Natural killer cell (primary cell): ENCODE measurements at regions not wholly inside any gene's neighbourhood (a gene's known extent, or its start where the extent isn't known, plus 50 kb on each side); places are given as distances from the start of the nearest gene placed in this dataset.

ENCODE experiments used
- ATAC-seq, 3 donors: fragments of 150-1000 bp in 2 of 3; fragments of 200-7000 bp in 1 of 3; cut with Tn5 transposase; 1 replicate in 1 of 3; 2 replicates in 2 of 3; pipeline ENCODE4 v1.10.0; 2021; ENCODE audit warnings: mild to moderate bottlenecking in 2 of 3, moderate library complexity in 2 of 3
- DNase-seq, 2 donors: peaks; one replicate each; pipeline versions ENCODE4 v3.0.0 to v3.0.0-alpha.2; 2013 to 2021; ENCODE audit warnings: mixed read lengths in 1 of 2
- H3K27ac ChIP-seq: one replicate; pipeline ENCODE4 v1.5.1; 2013; ENCODE audit warnings: mild to moderate bottlenecking, low read length
- H3K27me3 ChIP-seq: one replicate; pipeline ENCODE4 v1.6.1; 2013; ENCODE audit warnings: low read length; ENCODE audit not compliant: control insufficient read depth, insufficient read depth
- H3K36me3 ChIP-seq: one replicate; pipeline ENCODE4 v1.6.1; 2013; ENCODE audit warnings: low read length; ENCODE audit not compliant: control insufficient read depth, insufficient read depth
- H3K4me1 ChIP-seq: one replicate; pipeline ENCODE4 v1.6.1; 2013; ENCODE audit warnings: low read length; ENCODE audit not compliant: control insufficient read depth, insufficient read depth
- H3K4me3 ChIP-seq: one replicate; pipeline ENCODE4 v1.5.1; 2013; ENCODE audit warnings: low read length
- H3K9me3 ChIP-seq: one replicate; pipeline ENCODE4 v1.6.1; 2013; ENCODE audit warnings: low read length; ENCODE audit not compliant: control insufficient read depth, insufficient read depth
- H3K27ac Mint-ChIP-seq, 2 donors: one replicate each; pipeline ENCODE4 v1.8.0; 2022; ENCODE audit warnings: mild to moderate bottlenecking in 2 of 2, mixed read lengths in 2 of 2, moderate library complexity in 1 of 2
- H3K27me3 Mint-ChIP-seq, 2 donors: one replicate each; pipeline ENCODE4 v1.8.0; 2022; ENCODE audit warnings: low read depth in 2 of 2, mixed read lengths in 2 of 2
- H3K36me3 Mint-ChIP-seq: one replicate; pipeline ENCODE4 v1.8.0; 2022; ENCODE audit warnings: mixed read lengths
- H3K4me1 Mint-ChIP-seq, 2 donors: one replicate each; pipeline ENCODE4 v1.8.0; 2022; ENCODE audit warnings: mixed read lengths in 2 of 2
- H3K4me3 Mint-ChIP-seq: one replicate; pipeline ENCODE4 v1.8.0; 2022; ENCODE audit warnings: mild to moderate bottlenecking, moderate library complexity, mixed read lengths
- H3K9me3 Mint-ChIP-seq, 2 donors: one replicate each; pipeline ENCODE4 v1.8.0; 2022; ENCODE audit warnings: mixed read lengths in 2 of 2
- WGBS: methylation state at CpG from one replicate; pipeline ENCODE4 v1.1.7; 2013; ENCODE audit warnings: missing lambda C conversion rate; ENCODE audit not compliant: insufficient coverage; 5-methylcytosine and 5-hydroxymethylcytosine counted together
- intact Hi-C: fragments of 100-400 bp; cut with micrococcal nuclease; formaldehyde crosslinking; loops from one replicate; pipeline ENCODE4 v1.14.2; 2022
- TF ChIP-seq, protein P1 (sequence below): fragments of 200-600 bp; IDR thresholded peaks from one replicate; pipeline ENCODE4 v1.8.0; 2022; ENCODE audit warnings: antibody characterized with exemption

DNA sequence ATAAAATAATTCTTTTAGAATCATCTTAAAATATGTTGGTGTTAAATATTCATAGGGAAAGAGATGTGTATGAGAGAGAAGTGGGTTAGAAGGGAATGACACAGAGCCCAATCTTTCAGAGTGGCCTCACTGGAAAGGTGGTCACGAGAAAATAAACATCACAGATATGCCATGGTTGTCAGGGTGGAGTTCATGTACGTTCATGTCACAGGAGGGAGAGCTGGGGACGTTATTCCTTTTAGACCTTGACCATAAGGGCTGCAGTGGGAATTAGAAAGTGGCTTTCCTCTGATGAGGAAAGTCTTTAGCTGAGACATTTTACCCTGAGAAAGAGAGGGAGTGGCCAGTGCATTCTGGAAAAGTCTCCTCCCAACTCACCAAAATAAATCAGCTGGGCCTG lies 90.6 kb upstream of the TNR start:
- no peaks in the 10 kb centered on the region for H3K4me1 ChIP-seq
- no peaks in the 10 kb centered on the region for H3K9me3 ChIP-seq
- Mint-ChIP-seq H3K4me1 (no peaks in the 10 kb centered on the region), H3K9me3 (no peaks in the 10 kb centered on the region), H3K27me3 (peaks cover 0 to 3% of the 10 kb centered on the region in 2 donors), H3K36me3 (no peaks in the 10 kb centered on the region), H3K4me3 (no peak overlapping the region), H3K27ac (no peak overlapping the region)
- intact Hi-C loops, result no loop called here
- no peak overlapping the region for H3K4me3 ChIP-seq
- ATAC-seq (no peak), DNase-seq (no peak)
- no peaks in the 10 kb centered on the region for H3K36me3 ChIP-seq
- TF ChIP-seq, protein P1, sequence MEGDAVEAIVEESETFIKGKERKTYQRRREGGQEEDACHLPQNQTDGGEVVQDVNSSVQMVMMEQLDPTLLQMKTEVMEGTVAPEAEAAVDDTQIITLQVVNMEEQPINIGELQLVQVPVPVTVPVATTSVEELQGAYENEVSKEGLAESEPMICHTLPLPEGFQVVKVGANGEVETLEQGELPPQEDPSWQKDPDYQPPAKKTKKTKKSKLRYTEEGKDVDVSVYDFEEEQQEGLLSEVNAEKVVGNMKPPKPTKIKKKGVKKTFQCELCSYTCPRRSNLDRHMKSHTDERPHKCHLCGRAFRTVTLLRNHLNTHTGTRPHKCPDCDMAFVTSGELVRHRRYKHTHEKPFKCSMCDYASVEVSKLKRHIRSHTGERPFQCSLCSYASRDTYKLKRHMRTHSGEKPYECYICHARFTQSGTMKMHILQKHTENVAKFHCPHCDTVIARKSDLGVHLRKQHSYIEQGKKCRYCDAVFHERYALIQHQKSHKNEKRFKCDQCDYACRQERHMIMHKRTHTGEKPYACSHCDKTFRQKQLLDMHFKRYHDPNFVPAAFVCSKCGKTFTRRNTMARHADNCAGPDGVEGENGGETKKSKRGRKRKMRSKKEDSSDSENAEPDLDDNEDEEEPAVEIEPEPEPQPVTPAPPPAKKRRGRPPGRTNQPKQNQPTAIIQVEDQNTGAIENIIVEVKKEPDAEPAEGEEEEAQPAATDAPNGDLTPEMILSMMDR, result no peak
- H3K27me3 ChIP-seq, result no peaks in the 10 kb centered on the region
- H3K27ac ChIP-seq, result no peak overlapping the region
- WGBS, result 78% methylated on average over 3 of the region's 3 CpGs

DNA sequence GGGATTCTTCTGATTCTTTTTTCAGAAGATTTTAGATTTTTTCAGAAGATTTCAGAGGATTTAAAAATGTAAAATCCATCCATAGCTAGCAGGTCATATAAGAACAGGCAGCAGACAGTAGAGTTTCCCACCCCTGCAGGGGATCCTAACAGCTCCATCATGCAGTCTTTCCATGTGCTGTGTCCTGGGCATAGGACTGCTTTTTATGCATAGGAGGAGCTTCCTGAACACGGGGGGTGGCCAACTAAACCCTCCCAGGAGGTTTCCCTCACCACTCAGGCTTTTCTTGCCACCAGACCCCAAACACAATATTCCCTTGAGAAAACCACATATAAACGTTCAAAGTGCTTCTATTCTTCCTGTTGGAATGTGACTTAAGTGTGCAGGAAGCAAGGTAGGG lies 90.1 kb upstream of the TNR start:
- intact Hi-C loops, result no loop called here
- Histone ChIP-seq H3K4me3 (no peak overlapping the region), H3K9me3 (no peaks in the 10 kb centered on the region), H3K27ac (no peak overlapping the region), H3K36me3 (no peaks in the 10 kb centered on the region), H3K4me1 (no peaks in the 10 kb centered on the region), H3K27me3 (no peaks in the 10 kb centered on the region)
- Mint-ChIP-seq H3K4me1 (no peaks in the 10 kb centered on the region), H3K36me3 (no peaks in the 10 kb centered on the region), H3K9me3 (no peaks in the 10 kb centered on the region), H3K4me3 (no peak overlapping the region), H3K27me3 (peaks cover 0 to 3% of the 10 kb centered on the region in 2 donors), H3K27ac (no peak overlapping the region)
- no peak for ATAC-seq
- no peak for DNase-seq
- WGBS, result 0% methylated on average over 2 of the region's 2 CpGs
- TF ChIP-seq, protein P1, result no peak

DNA sequence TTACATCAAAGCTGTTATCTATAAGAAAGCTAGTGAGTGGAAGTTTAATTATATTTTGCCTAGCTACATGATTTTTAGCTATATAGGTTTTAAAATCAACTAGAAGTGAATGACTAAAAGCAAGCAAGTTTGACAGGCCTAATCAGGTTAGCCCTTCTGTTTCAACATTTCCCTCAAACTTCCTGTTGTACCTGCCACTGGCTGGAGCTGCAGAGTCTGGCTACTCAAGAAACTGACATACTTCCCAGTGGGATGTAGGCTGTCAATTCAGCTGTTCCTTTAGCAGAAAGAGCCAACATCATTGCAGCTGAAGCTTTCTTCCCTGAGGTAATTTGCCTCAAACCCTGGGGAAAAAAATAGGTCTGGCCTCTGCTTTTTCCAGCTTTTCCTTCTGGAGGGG lies 87.1 kb upstream of the TNR start:
- H3K4me3 Mint-ChIP-seq, result no peak overlapping the region
- no peak overlapping the region for H3K27ac ChIP-seq
- H3K36me3 Mint-ChIP-seq, result no peaks in the 10 kb centered on the region
- DNase-seq (no peak), ATAC-seq (no peak)
- no peaks in the 10 kb centered on the region for H3K9me3 ChIP-seq
- no peaks in the 10 kb centered on the region for H3K36me3 ChIP-seq
- intact Hi-C loops, result no loop called here
- H3K27me3 ChIP-seq, result no peaks in the 10 kb centered on the region
- TF ChIP-seq, protein P1, result no peak
- H3K4me3 ChIP-seq, result no peak overlapping the region
- H3K9me3 Mint-ChIP-seq, result no peaks in the 10 kb centered on the region
- peaks cover 0 to 3% of the 10 kb centered on the region in 2 donors for H3K27me3 Mint-ChIP-seq
- no peaks in the 10 kb centered on the region for H3K4me1 ChIP-seq
- no peaks in the 10 kb centered on the region for H3K4me1 Mint-ChIP-seq
- H3K27ac Mint-ChIP-seq, result no peak overlapping the region

DNA sequence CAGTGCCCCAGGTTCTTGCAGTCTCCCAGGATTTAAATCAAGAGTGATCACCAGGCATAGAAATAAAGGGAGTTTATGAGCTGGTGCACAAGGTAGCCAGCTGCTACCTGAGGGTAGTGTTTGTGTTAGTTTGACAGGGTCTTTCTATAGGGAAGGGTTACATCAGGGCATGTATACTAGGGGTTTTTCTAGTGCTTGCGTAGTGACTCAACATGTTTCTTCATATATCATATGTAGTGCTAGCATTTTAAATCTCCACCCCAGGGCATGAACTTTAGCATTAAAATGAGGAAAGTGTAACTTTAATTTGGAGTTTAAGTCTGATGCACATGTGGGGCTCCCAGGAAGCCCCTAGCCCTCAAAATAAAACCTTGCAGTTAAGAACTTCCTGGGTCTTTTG lies 86.5 kb upstream of the TNR start:
- no CpG with 5 or more reads among the region's 1 CpG for WGBS
- intact Hi-C loops, result no loop called here

More for the DNA sequence above, 86.5 kb upstream of the TNR start:
- Histone ChIP-seq H3K36me3 (no peaks in the 10 kb centered on the region), H3K27ac (no peak overlapping the region), H3K4me3 (no peak overlapping the region), H3K4me1 (no peaks in the 10 kb centered on the region), H3K27me3 (no peaks in the 10 kb centered on the region), H3K9me3 (no peaks in the 10 kb centered on the region)
- ATAC-seq (no peak), DNase-seq (no peak)
- H3K4me3 Mint-ChIP-seq, result no peak overlapping the region
- H3K4me1 Mint-ChIP-seq, result no peaks in the 10 kb centered on the region
- TF ChIP-seq, protein P1, result no peak
- H3K27ac Mint-ChIP-seq, result no peak overlapping the region
- peaks cover 0 to 3% of the 10 kb centered on the region in 2 donors for H3K27me3 Mint-ChIP-seq
- H3K9me3 Mint-ChIP-seq, result no peaks in the 10 kb centered on the region
- no peaks in the 10 kb centered on the region for H3K36me3 Mint-ChIP-seq
